Sigmoid colon (tissue), 4 donors: ENCODE measurements at regions not wholly inside any gene's neighbourhood (a gene's known extent, or its start where the extent isn't known, plus 50 kb on each side); places are given as distances from the start of the nearest gene placed in this dataset.

Source experiments
- POLR2AphosphoS5 ChIP-seq, 4 donors: sonication (generic); formaldehyde crosslinking; IDR thresholded peaks; one replicate each; pipeline ENCODE4 v1.6.1; 2017; ENCODE audit warnings: antibody characterized with exemption in 4 of 4
- TF ChIP-seq, protein P1 (sequence below), 4 experiments: fragments of 450-650 bp in 3 of 4; fragments of 200-600 bp in 1 of 4; IDR thresholded peaks; one replicate each; pipeline ENCODE4 v1.5.1; 2016 to 2019; ENCODE audit warnings: antibody characterized with exemption in 4 of 4, mild to moderate bottlenecking in 3 of 4, moderate library complexity in 2 of 4

DNA sequence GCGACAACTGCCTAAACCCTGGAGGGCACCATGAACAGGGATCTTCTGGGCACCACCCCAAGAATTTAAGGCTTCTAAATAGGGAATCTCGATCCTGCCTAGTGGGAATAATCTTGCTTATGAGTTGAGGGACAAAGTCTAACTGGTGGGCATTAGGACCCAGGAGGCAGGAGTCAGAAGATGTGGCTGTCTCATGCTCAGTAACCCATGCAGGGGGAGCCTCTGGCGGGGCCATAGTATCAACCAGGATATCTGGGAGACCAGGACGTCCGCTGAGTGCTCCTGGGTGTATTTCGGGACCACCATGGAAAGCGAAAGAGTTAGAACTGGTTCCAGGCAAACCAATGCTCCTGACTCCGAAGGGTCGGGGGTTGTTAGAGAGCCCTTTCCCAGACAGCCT lies 356.1 kb downstream of the OTOL1 start:
- TF ChIP-seq, protein P1, sequence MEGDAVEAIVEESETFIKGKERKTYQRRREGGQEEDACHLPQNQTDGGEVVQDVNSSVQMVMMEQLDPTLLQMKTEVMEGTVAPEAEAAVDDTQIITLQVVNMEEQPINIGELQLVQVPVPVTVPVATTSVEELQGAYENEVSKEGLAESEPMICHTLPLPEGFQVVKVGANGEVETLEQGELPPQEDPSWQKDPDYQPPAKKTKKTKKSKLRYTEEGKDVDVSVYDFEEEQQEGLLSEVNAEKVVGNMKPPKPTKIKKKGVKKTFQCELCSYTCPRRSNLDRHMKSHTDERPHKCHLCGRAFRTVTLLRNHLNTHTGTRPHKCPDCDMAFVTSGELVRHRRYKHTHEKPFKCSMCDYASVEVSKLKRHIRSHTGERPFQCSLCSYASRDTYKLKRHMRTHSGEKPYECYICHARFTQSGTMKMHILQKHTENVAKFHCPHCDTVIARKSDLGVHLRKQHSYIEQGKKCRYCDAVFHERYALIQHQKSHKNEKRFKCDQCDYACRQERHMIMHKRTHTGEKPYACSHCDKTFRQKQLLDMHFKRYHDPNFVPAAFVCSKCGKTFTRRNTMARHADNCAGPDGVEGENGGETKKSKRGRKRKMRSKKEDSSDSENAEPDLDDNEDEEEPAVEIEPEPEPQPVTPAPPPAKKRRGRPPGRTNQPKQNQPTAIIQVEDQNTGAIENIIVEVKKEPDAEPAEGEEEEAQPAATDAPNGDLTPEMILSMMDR (IDR thresholded peaks at IDR 0.05), result no peak
- TF ChIP-seq POLR2AphosphoS5 (IDR thresholded peaks at IDR 0.05), result no peak
